Cardiac muscle cell (in vitro differentiated cells and primary cell): ENCODE measurements at regions not wholly inside any gene's neighbourhood (a gene's known extent, or its start where the extent isn't known, plus 50 kb on each side); places are given as distances from the start of the nearest gene placed in this dataset.
A peak's percentile ranks its signal among the peaks of the same experiment; 100 is the strongest.

Experiments
- DNase-seq, 2 donors: peaks; one replicate each; pipeline versions ENCODE4 v3.0.0 to v3.0.0-alpha.2; 2010 to 2017; ENCODE audit warnings: low read depth in 1 of 2, low spot score in 1 of 2
- H3K27ac ChIP-seq: fragments of 200-600 bp; sonication (generic); 2 replicates; pipeline ENCODE4 v1.5.1; 2016
- H3K27me3 ChIP-seq: fragments of 200-600 bp; sonication (generic); 2 replicates; pipeline ENCODE4 v1.6.0; 2016; ENCODE audit warnings: control low read depth
- H3K36me3 ChIP-seq: fragments of 200-600 bp; sonication (generic); 2 replicates; pipeline ENCODE4 v1.5.1; 2016; ENCODE audit warnings: control low read depth
- H3K4me1 ChIP-seq: fragments of 200-600 bp; sonication (generic); 2 replicates; pipeline ENCODE4 v1.8.1; 2017; ENCODE audit warnings: low read depth, mild to moderate bottlenecking, mixed run types
- H3K4me3 ChIP-seq: fragments of 200-600 bp; sonication (generic); 2 replicates; pipeline ENCODE4 v1.5.1; 2016; ENCODE audit warnings: mild to moderate bottlenecking
- H3K9me3 ChIP-seq: fragments of 200-600 bp; sonication (generic); 2 replicates; pipeline ENCODE4 v1.5.1; 2017; ENCODE audit warnings: low read depth, mild to moderate bottlenecking, control low read depth
- CTCF ChIP-seq: IDR thresholded peaks from 2 replicates; pipeline ENCODE4 v1.5.1; 2012; ENCODE audit warnings: low read depth, mild to moderate bottlenecking, low read length

GRCh38 chr6:44511126-44511525, 123.6 kb downstream of the CDC5L start:
- DNase-seq: no peak

GRCh38 chr6:44512868-44513741, 125.6 kb downstream of the CDC5L start:
- DNase-seq: peak in 1 of 2 donors; percentile 34
- no peaks in the 10 kb centered on the region for H3K4me1 ChIP-seq
- no peak for TF ChIP-seq CTCF
- no peak overlapping the region for H3K27ac ChIP-seq
- no peaks in the 10 kb centered on the region for H3K9me3 ChIP-seq
- H3K36me3 ChIP-seq: no peaks in the 10 kb centered on the region
- no peak overlapping the region for H3K4me3 ChIP-seq
- H3K27me3 ChIP-seq: no peaks in the 10 kb centered on the region

More at GRCh38 chr6:44511126-44511525, 123.6 kb downstream of the CDC5L start:
- H3K36me3 ChIP-seq: no peaks in the 10 kb centered on the region
- no peak for TF ChIP-seq CTCF
- H3K9me3 ChIP-seq: no peaks in the 10 kb centered on the region
- H3K27me3 ChIP-seq: no peaks in the 10 kb centered on the region
- no peaks in the 10 kb centered on the region for H3K4me1 ChIP-seq
- no peak overlapping the region for H3K27ac ChIP-seq
- no peak overlapping the region for H3K4me3 ChIP-seq

GRCh38 chr6:44514085-44514484, 126.6 kb downstream of the CDC5L start:
- Histone ChIP-seq H3K27ac (no peak overlapping the region), H3K36me3 (no peaks in the 10 kb centered on the region), H3K9me3 (no peaks in the 10 kb centered on the region), H3K4me1 (no peaks in the 10 kb centered on the region), H3K27me3 (no peaks in the 10 kb centered on the region), H3K4me3 (no peak overlapping the region)
- TF ChIP-seq CTCF: no peak
- DNase-seq: no peak

- TF ChIP-seq CTCF: no peak
- Histone ChIP-seq H3K9me3 (no peaks in the 10 kb centered on the region), H3K27me3 (no peaks in the 10 kb centered on the region), H3K36me3 (no peaks in the 10 kb centered on the region), H3K4me3 (no peak overlapping the region), H3K4me1 (no peaks in the 10 kb centered on the region), H3K27ac (no peak overlapping the region)
- no peak for DNase-seq
Observed at GRCh38 chr6:44514576-44515193, 127.2 kb downstream of the CDC5L start.

- Histone ChIP-seq H3K27me3 (no peaks in the 10 kb centered on the region), H3K9me3 (no peaks in the 10 kb centered on the region), H3K36me3 (no peaks in the 10 kb centered on the region), H3K4me1 (no peaks in the 10 kb centered on the region), H3K4me3 (no peak overlapping the region), H3K27ac (no peak overlapping the region)
- no peak for DNase-seq
- no peak for TF ChIP-seq CTCF
Observed at GRCh38 chr6:44522871-44523270, 135.4 kb downstream of the CDC5L start.
